Endodermal cell (in vitro differentiated cells): ENCODE measurements at regions not wholly inside any gene's neighbourhood (a gene's known extent, or its start where the extent isn't known, plus 50 kb on each side); places are given as distances from the start of the nearest gene placed in this dataset.
"Not testable (repeated sequence)": the region's sequence is repeated elsewhere in the genome, so short reads cannot be mapped to it uniquely, and the experiment has no call there.

ENCODE experiments used
- DNase-seq: peaks from one replicate; pipeline ENCODE4 v3.0.0-alpha.2; 2017
- H3K27ac ChIP-seq: 2 replicates; pipeline ENCODE4 v1.5.1; 2013; ENCODE audit warnings: mild to moderate bottlenecking, low read depth, low read length, moderate library complexity
- H3K27me3 ChIP-seq: 2 replicates; pipeline ENCODE4 v1.6.1; 2013; ENCODE audit warnings: mild to moderate bottlenecking, low read length, moderate library complexity; ENCODE audit not compliant: insufficient read depth, control insufficient read depth, poor library complexity, severe bottlenecking
- H3K36me3 ChIP-seq: 2 replicates; pipeline ENCODE4 v1.7.0; 2013; ENCODE audit warnings: mild to moderate bottlenecking, low read length, moderate library complexity; ENCODE audit not compliant: control insufficient read depth, insufficient read depth
- H3K4me1 ChIP-seq: one replicate; pipeline ENCODE4 v1.7.0; 2013; ENCODE audit warnings: low read length; ENCODE audit not compliant: control insufficient read depth, insufficient read depth
- H3K4me3 ChIP-seq: 2 replicates; pipeline ENCODE4 v1.5.1; 2013; ENCODE audit warnings: mild to moderate bottlenecking, low read length, moderate library complexity
- H3K9ac ChIP-seq: 2 replicates; pipeline ENCODE4 v1.6.1; 2013; ENCODE audit warnings: mild to moderate bottlenecking, low read length, moderate library complexity; ENCODE audit not compliant: poor library complexity, severe bottlenecking; ENCODE audit errors: extremely low read depth
- H3K9me3 ChIP-seq: 2 replicates; pipeline ENCODE4 v1.6.1; 2013; ENCODE audit warnings: mild to moderate bottlenecking, low read length, moderate library complexity; ENCODE audit not compliant: control insufficient read depth
- H3K27ac Mint-ChIP-seq: 2 replicates; pipeline ENCODE4 v1.8.0; 2020; ENCODE audit warnings: mixed read lengths
- H3K27me3 Mint-ChIP-seq: 2 replicates; pipeline ENCODE4 v1.8.0; 2021; ENCODE audit warnings: mild to moderate bottlenecking, mixed read lengths; ENCODE audit not compliant: insufficient read depth
- H3K36me3 Mint-ChIP-seq: 2 replicates; pipeline ENCODE4 v1.8.0; 2020; ENCODE audit warnings: low read depth, mixed read lengths
- H3K4me1 Mint-ChIP-seq: 2 replicates; pipeline ENCODE4 v1.8.0; 2020; ENCODE audit warnings: mixed read lengths
- H3K4me3 Mint-ChIP-seq: 2 replicates; pipeline ENCODE4 v1.8.0; 2020; ENCODE audit warnings: mild to moderate bottlenecking, moderate library complexity, mixed read lengths
- H3K9me3 Mint-ChIP-seq: 2 replicates; pipeline ENCODE4 v1.8.0; 2020; ENCODE audit warnings: mild to moderate bottlenecking, mixed read lengths
- CTCF ChIP-seq: fragments of 200-600 bp; sonication (generic); conservative IDR thresholded peaks from 2 replicates; pipeline ENCODE4 v1.5.0; 2021; ENCODE audit warnings: antibody characterized with exemption, mild to moderate bottlenecking
- WGBS, 2 experiments: methylation state at CpG; one replicate each; pipeline versions ENCODE4 v1.1.5 to v1.1.7; 2013; ENCODE audit warnings: missing lambda C conversion rate in 2 of 2, mixed read lengths in 1 of 2; ENCODE audit not compliant: insufficient coverage in 1 of 2, insufficient read length in 1 of 2; 5-methylcytosine and 5-hydroxymethylcytosine counted together

GRCh38 chr5:42252306-42252705, 170.9 kb upstream of the GHR start:
- no peaks in the 10 kb centered on the region for H3K4me1 ChIP-seq
- Mint-ChIP-seq H3K4me3 (no peak overlapping the region), H3K4me1 (no peaks in the 10 kb centered on the region), H3K27ac (no peak overlapping the region), H3K27me3 (no peaks in the 10 kb centered on the region), H3K36me3 (no peaks in the 10 kb centered on the region), H3K9me3 (peaks cover 3% of the 10 kb centered on the region)
- WGBS, 2 experiments = 85 to 94% methylated on average over 3 to 4 of the region's 5 CpGs
- no peak for TF ChIP-seq CTCF
- H3K27ac ChIP-seq = no peak overlapping the region
- no peaks in the 10 kb centered on the region for H3K36me3 ChIP-seq
- DNase-seq = no peak
- H3K4me3 ChIP-seq = no peak overlapping the region
- H3K9me3 ChIP-seq = peaks cover 1% of the 10 kb centered on the region
- no peaks in the 10 kb centered on the region for H3K27me3 ChIP-seq
- H3K9ac ChIP-seq = no peak overlapping the region

- H3K27ac ChIP-seq, H3K9me3 ChIP-seq, H3K27me3 ChIP-seq, H3K9ac ChIP-seq, DNase-seq, H3K36me3 Mint-ChIP-seq, H3K4me3 ChIP-seq, H3K4me3 Mint-ChIP-seq, H3K36me3 ChIP-seq, H3K27ac Mint-ChIP-seq, H3K27me3 Mint-ChIP-seq, H3K4me1 ChIP-seq, H3K4me1 Mint-ChIP-seq: not testable (repeated sequence)
- peaks cover 24% of the 10 kb centered on the region for H3K9me3 Mint-ChIP-seq
- 88 to 91% methylated on average over 12 of the region's 12 CpGs for WGBS, 2 experiments
These were observed 163.3 kb upstream of the GHR start for GRCh38 chr5:42259914-42260313.

- Histone ChIP-seq H3K4me1 (no peaks in the 10 kb centered on the region), H3K9me3 (no peaks in the 10 kb centered on the region), H3K27me3 (no peaks in the 10 kb centered on the region), H3K27ac (no peak overlapping the region), H3K36me3 (no peaks in the 10 kb centered on the region), H3K4me3 (no peak overlapping the region), H3K9ac (no peak overlapping the region)
- no peak overlapping the region for H3K4me3 Mint-ChIP-seq
- no peak overlapping the region for H3K27ac Mint-ChIP-seq
- DNase-seq = no peak
- TF ChIP-seq CTCF = no peak
- H3K36me3 Mint-ChIP-seq = no peaks in the 10 kb centered on the region
- H3K27me3 Mint-ChIP-seq = no peaks in the 10 kb centered on the region
- H3K9me3 Mint-ChIP-seq = peaks cover 6% of the 10 kb centered on the region
- H3K4me1 Mint-ChIP-seq = no peaks in the 10 kb centered on the region
These were observed 156.1 kb upstream of the GHR start for GRCh38 chr5:42267091-42267490.

- not testable (repeated sequence) for H3K9me3 ChIP-seq
These were observed 155.1 kb upstream of the GHR start for GRCh38 chr5:42268170-42268569.

More at GRCh38 chr5:42268170-42268569, 155.1 kb upstream of the GHR start:
- H3K4me3 ChIP-seq, H3K36me3 ChIP-seq, H3K27me3 Mint-ChIP-seq, H3K27me3 ChIP-seq, H3K27ac Mint-ChIP-seq, H3K9me3 Mint-ChIP-seq, H3K36me3 Mint-ChIP-seq, DNase-seq, H3K4me3 Mint-ChIP-seq, H3K27ac ChIP-seq, H3K9ac ChIP-seq, H3K4me1 ChIP-seq, H3K4me1 Mint-ChIP-seq: not testable (repeated sequence)
- 67 to 82% methylated on average over 1 of the region's 1 CpG for WGBS, 2 experiments
